Loucy (cell line): ENCODE measurements at regions not wholly inside any gene's neighbourhood (a gene's known extent, or its start where the extent isn't known, plus 50 kb on each side); places are given as distances from the start of the nearest gene placed in this dataset.

Experiments used
- CTCF ChIP-seq: fragments of 200-600 bp; sonication (generic); conservative IDR thresholded peaks from 2 replicates; pipeline ENCODE4 v1.5.1; 2014; ENCODE audit warnings: mild to moderate bottlenecking, antibody characterized with exemption, low read length
- EZH2phosphoT487 ChIP-seq: fragments of 200-600 bp; IDR thresholded peaks from 2 replicates; pipeline ENCODE4 v1.6.1; 2018; ENCODE audit warnings: antibody characterized with exemption, mild to moderate bottlenecking, moderate library complexity, borderline replicate concordance

- TF ChIP-seq CTCF: no peak
- no peak for TF ChIP-seq EZH2phosphoT487
Observed at GRCh38 chr6:80959034-80959433, 793.4 kb downstream of the TENT5A start.
